ENCODE measurements at regions not wholly inside any gene's neighbourhood (a gene's known extent, or its start where the extent isn't known, plus 50 kb on each side); places are given as distances from the start of the nearest gene placed in this dataset.

DNA sequence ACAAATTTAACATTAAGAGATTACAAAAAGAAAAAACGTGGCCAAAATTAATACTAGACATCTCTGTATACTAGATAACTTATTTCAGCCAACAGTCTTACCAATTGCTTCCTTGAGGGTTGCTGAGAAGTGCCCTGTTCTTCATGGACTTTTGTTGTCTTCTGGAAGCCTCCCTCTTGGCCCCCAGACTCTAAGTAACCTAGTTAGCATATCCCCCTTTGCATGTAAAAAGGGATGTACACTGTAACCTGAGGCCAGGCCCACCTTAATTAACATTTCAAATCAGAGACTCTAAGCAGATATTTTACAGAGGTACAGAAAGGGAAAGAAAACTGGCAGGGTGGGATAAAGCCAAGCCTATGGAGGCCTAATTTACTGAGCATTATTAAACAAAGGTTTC lies 1047.3 kb downstream of the ADGRL2 start:
- TF ChIP-seq, protein P1, sequence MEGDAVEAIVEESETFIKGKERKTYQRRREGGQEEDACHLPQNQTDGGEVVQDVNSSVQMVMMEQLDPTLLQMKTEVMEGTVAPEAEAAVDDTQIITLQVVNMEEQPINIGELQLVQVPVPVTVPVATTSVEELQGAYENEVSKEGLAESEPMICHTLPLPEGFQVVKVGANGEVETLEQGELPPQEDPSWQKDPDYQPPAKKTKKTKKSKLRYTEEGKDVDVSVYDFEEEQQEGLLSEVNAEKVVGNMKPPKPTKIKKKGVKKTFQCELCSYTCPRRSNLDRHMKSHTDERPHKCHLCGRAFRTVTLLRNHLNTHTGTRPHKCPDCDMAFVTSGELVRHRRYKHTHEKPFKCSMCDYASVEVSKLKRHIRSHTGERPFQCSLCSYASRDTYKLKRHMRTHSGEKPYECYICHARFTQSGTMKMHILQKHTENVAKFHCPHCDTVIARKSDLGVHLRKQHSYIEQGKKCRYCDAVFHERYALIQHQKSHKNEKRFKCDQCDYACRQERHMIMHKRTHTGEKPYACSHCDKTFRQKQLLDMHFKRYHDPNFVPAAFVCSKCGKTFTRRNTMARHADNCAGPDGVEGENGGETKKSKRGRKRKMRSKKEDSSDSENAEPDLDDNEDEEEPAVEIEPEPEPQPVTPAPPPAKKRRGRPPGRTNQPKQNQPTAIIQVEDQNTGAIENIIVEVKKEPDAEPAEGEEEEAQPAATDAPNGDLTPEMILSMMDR (IDR thresholded peaks at IDR 0.05) = no peak
- TF ChIP-seq POLR2A (IDR thresholded peaks at IDR 0.05) = no peak

Measured in right lobe of liver (tissue), 4 donors.